CD14-positive monocyte (primary cell): ENCODE measurements at regions not wholly inside any gene's neighbourhood (a gene's known extent, or its start where the extent isn't known, plus 50 kb on each side); places are given as distances from the start of the nearest gene placed in this dataset.

ENCODE experiments used
- DNase-seq, 3 donors: peaks; one replicate each; pipeline ENCODE4 v3.0.0-alpha.2; 2011 to 2022
- H2AFZ ChIP-seq: 2 replicates; pipeline ENCODE4 v1.6.0; 2012; ENCODE audit warnings: mild to moderate bottlenecking, low read depth, low read length, inconsistent platforms; ENCODE audit not compliant: insufficient read depth, poor library complexity, severe bottlenecking
- H3K27ac ChIP-seq, 2 donors: 1 replicate in 1 of 2; 2 replicates in 1 of 2; pipeline ENCODE4 v1.5.1; 2012 to 2013; ENCODE audit warnings: low read length in 2 of 2, control low read depth in 1 of 2, inconsistent platforms in 1 of 2, low read depth in 1 of 2, mild to moderate bottlenecking in 1 of 2
- H3K27me3 ChIP-seq, 2 donors: one replicate each; pipeline versions ENCODE4 v1.6.0 to v1.6.1; 2011 to 2013; ENCODE audit warnings: low read length in 2 of 2; ENCODE audit not compliant: control insufficient read depth in 2 of 2, insufficient read depth in 2 of 2
- H3K36me3 ChIP-seq, 2 donors: replicated peaks in 1 of 2; 1 replicate in 1 of 2; 2 replicates in 1 of 2; pipeline versions ENCODE4 v1.5.1 to v1.6.1; 2012 to 2013; ENCODE audit warnings: low read length in 2 of 2, control low read depth in 1 of 2, inconsistent platforms in 1 of 2, mild to moderate bottlenecking in 1 of 2; ENCODE audit not compliant: insufficient read depth in 2 of 2, control insufficient read depth in 1 of 2
- H3K4me1 ChIP-seq, 2 donors: 1 replicate in 1 of 2; 2 replicates in 1 of 2; pipeline versions ENCODE4 v1.5.1 to v1.6.1; 2012 to 2013; ENCODE audit warnings: low read length in 2 of 2, control low read depth in 1 of 2, inconsistent platforms in 1 of 2, mild to moderate bottlenecking in 1 of 2, moderate library complexity in 1 of 2; ENCODE audit not compliant: insufficient read depth in 2 of 2, control insufficient read depth in 1 of 2
- H3K4me2 ChIP-seq: replicated peaks from 2 replicates; pipeline ENCODE3; 2012; ENCODE audit warnings: low read length, moderate library complexity, mild to moderate bottlenecking; ENCODE audit not compliant: poor library complexity, severe bottlenecking; ENCODE audit errors: extremely low read depth
- H3K4me3 ChIP-seq, 3 experiments: fragments of 200-600 bp in 1 of 3; sonication (generic) in 1 of 3; replicated peaks in 1 of 3; 1 replicate in 2 of 3; 2 replicates in 1 of 3; pipeline ENCODE4 v1.5.1; 2011 to 2013; ENCODE audit warnings: low read length in 3 of 3, mild to moderate bottlenecking in 3 of 3, control low read depth in 2 of 3, low read depth in 2 of 3, inconsistent platforms in 1 of 3, moderate library complexity in 1 of 3
- H3K79me2 ChIP-seq: 2 replicates; pipeline ENCODE4 v1.6.0; 2012; ENCODE audit warnings: mild to moderate bottlenecking, control low read depth, inconsistent platforms, low read length, moderate library complexity; ENCODE audit not compliant: insufficient read depth
- H3K9ac ChIP-seq: 2 replicates; pipeline ENCODE4 v1.6.0; 2017; ENCODE audit warnings: low read length, mild to moderate bottlenecking; ENCODE audit not compliant: insufficient read depth, poor library complexity, severe bottlenecking
- H3K9me3 ChIP-seq, 2 donors: replicated peaks in 1 of 2; 1 replicate in 1 of 2; 2 replicates in 1 of 2; pipeline versions ENCODE4 v1.5.1 to v1.6.1; 2012 to 2013; ENCODE audit warnings: low read length in 2 of 2, control low read depth in 1 of 2; ENCODE audit not compliant: control insufficient read depth in 1 of 2, insufficient read depth in 1 of 2
- H4K20me1 ChIP-seq: 2 replicates; pipeline ENCODE4 v1.6.0; 2012; ENCODE audit warnings: mild to moderate bottlenecking, low read length, control low read depth, moderate library complexity; ENCODE audit not compliant: insufficient read depth
- H3K27ac Mint-ChIP-seq, 7 donors: one replicate each; pipeline ENCODE4 v1.8.0; 2020; ENCODE audit warnings: mild to moderate bottlenecking in 7 of 7, mixed read lengths in 7 of 7, moderate library complexity in 6 of 7, inconsistent platforms in 2 of 7
- H3K27me3 Mint-ChIP-seq, 3 donors: one replicate each; pipeline ENCODE4 v1.8.0; 2021 to 2022; ENCODE audit warnings: low read depth in 3 of 3, mild to moderate bottlenecking in 3 of 3, mixed read lengths in 3 of 3, moderate library complexity in 3 of 3, inconsistent platforms in 1 of 3
- H3K36me3 Mint-ChIP-seq, 2 donors: one replicate each; pipeline ENCODE4 v1.8.0; 2020; ENCODE audit warnings: mixed read lengths in 2 of 2, inconsistent platforms in 1 of 2, mild to moderate bottlenecking in 1 of 2
- H3K4me1 Mint-ChIP-seq: one replicate; pipeline ENCODE4 v1.8.0; 2020; ENCODE audit warnings: mild to moderate bottlenecking, mixed read lengths
- H3K4me3 Mint-ChIP-seq, 2 donors: one replicate each; pipeline ENCODE4 v1.8.0; 2020; ENCODE audit warnings: mild to moderate bottlenecking in 2 of 2, mixed read lengths in 2 of 2, moderate library complexity in 1 of 2
- H3K9me3 Mint-ChIP-seq, 7 donors: one replicate each; pipeline ENCODE4 v1.8.0; 2020 to 2022; ENCODE audit warnings: mixed read lengths in 7 of 7, mild to moderate bottlenecking in 6 of 7, moderate library complexity in 6 of 7, inconsistent platforms in 2 of 7
- WGBS: methylation state at CpG from one replicate; pipeline ENCODE4 v1.1.5; 2013; ENCODE audit warnings: missing lambda C conversion rate; ENCODE audit not compliant: insufficient coverage; 5-methylcytosine and 5-hydroxymethylcytosine counted together
- intact Hi-C, 2 donors: fragments of 100-400 bp; cut with micrococcal nuclease; formaldehyde crosslinking; loops; one replicate each; pipeline versions ENCODE4 v1.15.0 to v1.15.1; 2023
- TF ChIP-seq, protein P1 (sequence below): fragments of 200-600 bp; IDR thresholded peaks from one replicate; pipeline ENCODE4 v1.8.0; 2022; ENCODE audit warnings: antibody characterized with exemption, mild to moderate bottlenecking

DNA sequence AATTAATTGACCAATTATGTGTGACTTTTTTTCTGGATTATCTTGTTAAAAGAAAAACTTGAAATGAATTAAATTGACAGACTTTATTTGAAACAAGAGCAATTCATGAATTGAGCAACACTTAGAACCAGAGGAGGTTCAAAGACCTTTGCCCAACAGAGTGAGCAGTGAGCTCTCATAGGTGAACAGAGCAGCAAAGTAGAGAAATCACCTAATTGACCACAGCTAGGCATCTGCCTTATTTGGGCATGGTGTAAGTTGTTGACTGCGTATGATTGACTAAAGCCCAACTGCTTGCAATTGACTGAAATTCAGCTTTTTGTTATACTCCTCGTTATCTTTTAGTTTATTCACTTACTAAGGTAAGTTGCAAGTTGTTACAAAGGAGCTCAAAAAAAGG lies 1216.0 kb upstream of the ALCAM start:
- whole genome bisulfite sequencing = no CpG with 5 or more reads among the region's 2 CpGs

DNA sequence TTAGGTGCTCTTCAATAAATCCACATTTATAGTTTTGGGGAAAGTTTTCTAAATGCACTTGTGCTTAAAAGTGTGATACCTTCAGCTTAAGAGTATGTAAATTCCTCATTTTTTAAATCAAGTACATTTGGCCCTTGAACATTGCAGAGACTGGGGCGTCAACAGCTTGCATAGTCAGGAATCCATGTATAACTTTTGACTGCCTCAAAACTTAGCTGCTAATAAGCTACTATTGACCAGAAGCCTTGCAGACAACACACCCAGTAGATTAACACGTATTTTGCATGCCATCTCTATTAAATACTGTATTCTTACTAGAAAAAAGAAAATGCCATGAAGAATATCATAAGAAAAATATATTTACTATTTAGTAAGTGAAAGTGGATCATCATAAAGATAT lies 1211.8 kb upstream of the ALCAM start:
- no peak overlapping the region for H3K27ac ChIP-seq
- H3K27me3 ChIP-seq = no peaks in the 10 kb centered on the region
- no peaks in the 10 kb centered on the region for H3K36me3 Mint-ChIP-seq
- H3K4me1 Mint-ChIP-seq = no peaks in the 10 kb centered on the region
- H3K27ac Mint-ChIP-seq = no peak overlapping the region
- no peak overlapping the region for H3K4me3 ChIP-seq
- H3K9me3 Mint-ChIP-seq = peaks cover 0 to 3% (median 0%) of the 10 kb centered on the region in 7 donors
- H3K4me2 ChIP-seq = no peak overlapping the region
- H3K9me3 ChIP-seq = peaks cover 0 to 12% of the 10 kb centered on the region in 2 donors
- H3K9ac ChIP-seq = no peak overlapping the region
- no peak overlapping the region for H3K4me3 Mint-ChIP-seq
- intact Hi-C loops = no loop called here
- H3K27me3 Mint-ChIP-seq = no peaks in the 10 kb centered on the region
- H3K36me3 ChIP-seq = no peaks in the 10 kb centered on the region
- no peak for DNase-seq
- H3K79me2 ChIP-seq = no peaks in the 10 kb centered on the region
- no CpG with 5 or more reads among the region's 2 CpGs for WGBS
- H3K4me1 ChIP-seq = no peaks in the 10 kb centered on the region
- TF ChIP-seq, protein P1, sequence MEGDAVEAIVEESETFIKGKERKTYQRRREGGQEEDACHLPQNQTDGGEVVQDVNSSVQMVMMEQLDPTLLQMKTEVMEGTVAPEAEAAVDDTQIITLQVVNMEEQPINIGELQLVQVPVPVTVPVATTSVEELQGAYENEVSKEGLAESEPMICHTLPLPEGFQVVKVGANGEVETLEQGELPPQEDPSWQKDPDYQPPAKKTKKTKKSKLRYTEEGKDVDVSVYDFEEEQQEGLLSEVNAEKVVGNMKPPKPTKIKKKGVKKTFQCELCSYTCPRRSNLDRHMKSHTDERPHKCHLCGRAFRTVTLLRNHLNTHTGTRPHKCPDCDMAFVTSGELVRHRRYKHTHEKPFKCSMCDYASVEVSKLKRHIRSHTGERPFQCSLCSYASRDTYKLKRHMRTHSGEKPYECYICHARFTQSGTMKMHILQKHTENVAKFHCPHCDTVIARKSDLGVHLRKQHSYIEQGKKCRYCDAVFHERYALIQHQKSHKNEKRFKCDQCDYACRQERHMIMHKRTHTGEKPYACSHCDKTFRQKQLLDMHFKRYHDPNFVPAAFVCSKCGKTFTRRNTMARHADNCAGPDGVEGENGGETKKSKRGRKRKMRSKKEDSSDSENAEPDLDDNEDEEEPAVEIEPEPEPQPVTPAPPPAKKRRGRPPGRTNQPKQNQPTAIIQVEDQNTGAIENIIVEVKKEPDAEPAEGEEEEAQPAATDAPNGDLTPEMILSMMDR = no peak
- no peak overlapping the region for H2AFZ ChIP-seq
- H4K20me1 ChIP-seq = no peaks in the 10 kb centered on the region

More for the DNA sequence above, 1216.0 kb upstream of the ALCAM start:
- TF ChIP-seq, protein P1 = no peak
- intact Hi-C loops = no loop called here
- Histone ChIP-seq H4K20me1 (no peaks in the 10 kb centered on the region), H3K4me1 (no peaks in the 10 kb centered on the region), H3K9me3 (no peaks in the 10 kb centered on the region), H3K79me2 (no peaks in the 10 kb centered on the region), H3K4me2 (no peak overlapping the region), H3K36me3 (no peaks in the 10 kb centered on the region), H2AFZ (no peak overlapping the region), H3K27me3 (no peaks in the 10 kb centered on the region), H3K9ac (no peak overlapping the region), H3K27ac (no peak overlapping the region), H3K4me3 (no peak overlapping the region)
- Mint-ChIP-seq H3K9me3 (peaks cover 0 to 3% (median 0%) of the 10 kb centered on the region in 7 donors), H3K27me3 (no peaks in the 10 kb centered on the region), H3K27ac (no peak overlapping the region), H3K4me3 (no peak overlapping the region), H3K4me1 (no peaks in the 10 kb centered on the region), H3K36me3 (no peaks in the 10 kb centered on the region)
- DNase-seq = no peak
